ENCODE measurements at regions not wholly inside any gene's neighbourhood (a gene's known extent, or its start where the extent isn't known, plus 50 kb on each side); places are given as distances from the start of the nearest gene placed in this dataset.

GRCh38 chr2:83522891-83523493, 936.1 kb downstream of the SUCLG1 start:
- Histone ChIP-seq H3K4me1 (ENCODE audit: insufficient read depth, low read length, poor library complexity, severe bottlenecking) (no peaks in the 10 kb centered on the region), H3K9ac (ENCODE audit: low read depth, low read length, poor library complexity, severe bottlenecking) (no peak overlapping the region), H3K4me3 (ENCODE audit: low read length, poor library complexity, severe bottlenecking) (no peak overlapping the region), H4K20me1 (ENCODE audit: insufficient read depth, low read length, poor library complexity, severe bottlenecking) (no peaks in the 10 kb centered on the region), H3K36me3 (ENCODE audit: insufficient read depth, low read length) (no peaks in the 10 kb centered on the region), H2AFZ (ENCODE audit: low read length) (no peak overlapping the region), H3F3A (ENCODE audit: low read depth) (no peaks in the 10 kb centered on the region), H3K79me2 (ENCODE audit: insufficient read depth, low read length) (no peaks in the 10 kb centered on the region), H3K9me2 (replicated peaks; ENCODE audit: low read depth, low read length) (no peaks in the 10 kb centered on the region), H3K9me3 (ENCODE audit: insufficient read depth, low read depth, low read length) (no peaks in the 10 kb centered on the region), H3K4me2 (ENCODE audit: low read depth, low read length, poor library complexity, severe bottlenecking) (no peak overlapping the region), H3K27me3 (ENCODE audit: insufficient read depth, low read length, poor library complexity, severe bottlenecking) (no peaks in the 10 kb centered on the region)
- TF ChIP-seq, protein P1, sequence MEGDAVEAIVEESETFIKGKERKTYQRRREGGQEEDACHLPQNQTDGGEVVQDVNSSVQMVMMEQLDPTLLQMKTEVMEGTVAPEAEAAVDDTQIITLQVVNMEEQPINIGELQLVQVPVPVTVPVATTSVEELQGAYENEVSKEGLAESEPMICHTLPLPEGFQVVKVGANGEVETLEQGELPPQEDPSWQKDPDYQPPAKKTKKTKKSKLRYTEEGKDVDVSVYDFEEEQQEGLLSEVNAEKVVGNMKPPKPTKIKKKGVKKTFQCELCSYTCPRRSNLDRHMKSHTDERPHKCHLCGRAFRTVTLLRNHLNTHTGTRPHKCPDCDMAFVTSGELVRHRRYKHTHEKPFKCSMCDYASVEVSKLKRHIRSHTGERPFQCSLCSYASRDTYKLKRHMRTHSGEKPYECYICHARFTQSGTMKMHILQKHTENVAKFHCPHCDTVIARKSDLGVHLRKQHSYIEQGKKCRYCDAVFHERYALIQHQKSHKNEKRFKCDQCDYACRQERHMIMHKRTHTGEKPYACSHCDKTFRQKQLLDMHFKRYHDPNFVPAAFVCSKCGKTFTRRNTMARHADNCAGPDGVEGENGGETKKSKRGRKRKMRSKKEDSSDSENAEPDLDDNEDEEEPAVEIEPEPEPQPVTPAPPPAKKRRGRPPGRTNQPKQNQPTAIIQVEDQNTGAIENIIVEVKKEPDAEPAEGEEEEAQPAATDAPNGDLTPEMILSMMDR (conservative IDR thresholded peaks at IDR 0.05; ENCODE audit: low read length) = no peak
- no peak for TF ChIP-seq EZH2phosphoT487 (IDR thresholded peaks at IDR 0.05; ENCODE audit: borderline replicate concordance)

DNA sequence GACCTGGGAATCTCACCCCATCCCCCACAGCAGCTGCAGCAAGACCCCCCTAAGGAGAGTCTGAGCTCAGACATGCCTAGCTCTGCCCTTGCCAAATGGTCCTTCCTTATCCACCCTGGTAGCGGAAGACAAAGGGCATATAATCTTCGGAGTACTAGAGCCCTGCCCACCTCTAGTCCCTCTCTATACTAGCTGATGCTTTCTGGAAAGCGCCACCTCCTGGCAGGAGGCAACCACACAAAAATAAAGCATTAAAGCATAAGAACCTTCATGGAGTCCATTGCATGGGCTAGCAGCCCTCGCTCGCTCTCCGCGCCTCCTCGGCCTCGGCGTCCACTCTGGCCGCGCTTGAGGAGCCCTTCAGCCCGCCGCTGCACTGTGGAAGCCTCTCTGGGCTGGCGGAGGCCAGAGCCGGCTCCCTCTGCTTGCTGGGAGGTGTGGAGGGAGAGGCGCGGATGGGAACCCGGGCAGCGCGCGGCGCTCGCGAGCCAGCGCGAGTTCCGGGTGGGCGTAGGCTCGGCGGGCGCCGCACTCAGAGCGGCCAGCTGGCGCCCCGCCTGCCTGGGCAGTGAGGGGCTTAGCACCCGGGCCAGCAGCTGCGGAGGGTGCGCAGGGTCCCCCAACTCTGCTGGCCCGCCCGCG, 941.2 kb downstream of the SUCLG1 start:
- H3F3A ChIP-seq (ENCODE audit: low read depth) = no peaks in the 10 kb centered on the region
- no peak overlapping the region for H3K4me2 ChIP-seq (ENCODE audit: low read depth, low read length, poor library complexity, severe bottlenecking)
- no peak overlapping the region for H3K9ac ChIP-seq (ENCODE audit: low read depth, low read length, poor library complexity, severe bottlenecking)
- H2AFZ ChIP-seq (ENCODE audit: low read length) = no peak overlapping the region
- no peaks in the 10 kb centered on the region for H3K9me2 ChIP-seq (replicated peaks; ENCODE audit: low read depth, low read length)
- H3K4me1 ChIP-seq (ENCODE audit: insufficient read depth, low read length, poor library complexity, severe bottlenecking) = no peaks in the 10 kb centered on the region
- no peaks in the 10 kb centered on the region for H4K20me1 ChIP-seq (ENCODE audit: insufficient read depth, low read length, poor library complexity, severe bottlenecking)
- H3K9me3 ChIP-seq (ENCODE audit: insufficient read depth, low read depth, low read length) = no peaks in the 10 kb centered on the region
- H3K4me3 ChIP-seq (ENCODE audit: low read length, poor library complexity, severe bottlenecking) = no peak overlapping the region
- H3K27me3 ChIP-seq (ENCODE audit: insufficient read depth, low read length, poor library complexity, severe bottlenecking) = no peaks in the 10 kb centered on the region
- H3K79me2 ChIP-seq (ENCODE audit: insufficient read depth, low read length) = no peaks in the 10 kb centered on the region
- H3K36me3 ChIP-seq (ENCODE audit: insufficient read depth, low read length) = no peaks in the 10 kb centered on the region
- TF ChIP-seq, protein P1 (conservative IDR thresholded peaks at IDR 0.05; ENCODE audit: low read length) = peak; percentile 30
- TF ChIP-seq EZH2phosphoT487 (IDR thresholded peaks at IDR 0.05; ENCODE audit: borderline replicate concordance) = no peak

DNA sequence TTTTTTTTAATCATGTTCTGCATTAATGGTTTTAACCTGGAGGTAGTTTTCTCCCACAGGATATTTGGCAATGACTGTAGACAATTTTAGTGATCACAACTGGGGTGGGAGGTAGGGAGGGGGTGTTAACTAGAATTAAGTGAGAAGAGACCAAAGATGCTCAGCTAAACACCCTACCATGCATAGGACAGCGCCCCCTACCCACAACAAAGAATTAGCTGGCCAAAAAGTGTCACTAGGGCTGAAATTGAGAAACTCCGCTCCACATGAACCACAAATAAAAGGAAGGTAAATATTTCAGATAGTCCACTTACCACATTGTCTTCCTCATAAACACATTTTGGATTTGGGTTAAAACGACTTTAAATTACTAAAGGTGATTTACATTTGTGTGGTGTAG, 942.6 kb downstream of the SUCLG1 start:
- no peak overlapping the region for H3K4me3 ChIP-seq (ENCODE audit: low read length, poor library complexity, severe bottlenecking)
- no peaks in the 10 kb centered on the region for H4K20me1 ChIP-seq (ENCODE audit: insufficient read depth, low read length, poor library complexity, severe bottlenecking)
- no peak for TF ChIP-seq EZH2phosphoT487 (IDR thresholded peaks at IDR 0.05; ENCODE audit: borderline replicate concordance)
- TF ChIP-seq, protein P1 (conservative IDR thresholded peaks at IDR 0.05; ENCODE audit: low read length) = peak; percentile 51
- no peaks in the 10 kb centered on the region for H3K27me3 ChIP-seq (ENCODE audit: insufficient read depth, low read length, poor library complexity, severe bottlenecking)
- no peaks in the 10 kb centered on the region for H3F3A ChIP-seq (ENCODE audit: low read depth)
- H3K9me2 ChIP-seq (replicated peaks; ENCODE audit: low read depth, low read length) = no peaks in the 10 kb centered on the region
- no peak overlapping the region for H3K4me2 ChIP-seq (ENCODE audit: low read depth, low read length, poor library complexity, severe bottlenecking)
- H3K36me3 ChIP-seq (ENCODE audit: insufficient read depth, low read length) = no peaks in the 10 kb centered on the region
- no peaks in the 10 kb centered on the region for H3K9me3 ChIP-seq (ENCODE audit: insufficient read depth, low read depth, low read length)
- no peaks in the 10 kb centered on the region for H3K79me2 ChIP-seq (ENCODE audit: insufficient read depth, low read length)
- H3K4me1 ChIP-seq (ENCODE audit: insufficient read depth, low read length, poor library complexity, severe bottlenecking) = no peaks in the 10 kb centered on the region
- no peak overlapping the region for H2AFZ ChIP-seq (ENCODE audit: low read length)
- H3K9ac ChIP-seq (ENCODE audit: low read depth, low read length, poor library complexity, severe bottlenecking) = no peak overlapping the region

Data from Loucy (cell line).